Middle frontal gyrus (tissue), 1 donor: ENCODE measurements at regions not wholly inside any gene's neighbourhood (a gene's known extent, or its start where the extent isn't known, plus 50 kb on each side); places are given as distances from the start of the nearest gene placed in this dataset.

Experiments used
- DNase-seq: peaks from one replicate; pipeline ENCODE4 v3.0.0-alpha.2; 2015; ENCODE audit warnings: low spot score; ENCODE audit errors: extremely low spot score

DNA sequence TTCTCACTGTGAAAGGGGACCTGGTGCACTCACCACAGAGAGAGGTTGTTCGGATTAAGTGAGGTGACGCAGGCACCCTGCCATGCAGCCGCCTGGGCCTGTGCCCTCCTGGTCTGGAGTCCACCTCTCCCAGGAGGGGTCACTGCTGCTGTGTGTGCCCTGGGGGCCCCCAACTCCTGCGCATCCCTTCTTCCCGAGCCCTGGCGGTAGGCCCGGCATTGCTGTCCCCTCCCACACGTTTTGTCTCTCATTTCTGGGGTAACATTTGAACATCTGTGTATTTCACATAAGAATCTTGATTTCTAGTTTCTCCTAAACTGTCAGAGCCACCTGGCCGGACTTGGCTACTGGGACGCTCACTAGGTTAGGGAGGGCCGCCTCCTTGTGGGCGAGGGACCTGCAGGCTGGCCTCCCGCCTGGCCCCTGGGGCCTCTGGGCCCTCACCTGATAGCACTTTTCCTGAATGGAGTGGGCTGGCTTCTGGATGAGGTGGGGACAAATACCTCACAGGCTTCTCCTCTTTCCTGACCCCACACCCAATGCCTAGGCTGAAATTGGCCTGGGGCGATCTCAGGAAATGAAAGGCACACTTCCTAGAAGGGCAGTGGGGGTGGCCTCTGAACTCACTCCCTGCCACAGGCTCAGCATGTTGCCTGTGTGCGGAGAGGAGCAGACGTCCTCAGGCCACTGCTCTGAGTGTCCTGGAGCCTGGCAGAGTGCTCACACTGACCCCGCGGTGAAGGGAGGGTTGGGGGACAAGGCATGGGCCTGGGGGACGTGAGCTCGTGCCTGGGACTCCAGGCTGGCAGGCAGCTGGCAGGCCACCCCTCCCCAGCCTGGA is 104.2 kb upstream of the PRR23E start:
- DNase-seq = no peak

GRCh38 chr3:127089486-127090145 is 103.3 kb upstream of the PRR23E start:
- DNase-seq = no peak

- DNase-seq = no peak
Observed at GRCh38 chr3:127090218-127091160, 102.4 kb upstream of the PRR23E start.

- DNase-seq = no peak
Observed at GRCh38 chr3:127091376-127091775, 101.6 kb upstream of the PRR23E start.

GRCh38 chr3:127092368-127092767 is 100.6 kb upstream of the PRR23E start:
- DNase-seq = no peak

- DNase-seq = no peak
Observed at GRCh38 chr3:127092776-127093175, 100.2 kb upstream of the PRR23E start.

DNA sequence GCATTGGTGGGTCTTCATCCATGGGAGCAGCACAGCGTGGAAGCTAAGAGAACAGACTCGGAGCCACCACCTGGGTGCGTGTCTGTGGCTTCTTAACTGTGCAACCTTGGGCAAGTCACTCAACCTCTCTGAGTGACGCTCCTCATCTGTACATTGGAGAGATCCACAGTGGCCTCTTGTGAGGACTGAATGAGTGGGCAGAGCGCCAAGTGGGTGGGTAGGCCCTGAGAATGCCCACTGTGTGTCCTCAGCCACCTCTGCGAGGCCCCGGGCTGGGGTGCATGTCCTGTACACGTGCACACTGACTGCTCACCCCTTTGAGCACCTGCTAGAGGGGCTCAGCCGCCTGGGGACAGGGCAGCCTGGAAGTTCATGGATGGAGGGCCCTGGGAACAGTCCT is 99.6 kb upstream of the PRR23E start:
- no peak for DNase-seq

DNA sequence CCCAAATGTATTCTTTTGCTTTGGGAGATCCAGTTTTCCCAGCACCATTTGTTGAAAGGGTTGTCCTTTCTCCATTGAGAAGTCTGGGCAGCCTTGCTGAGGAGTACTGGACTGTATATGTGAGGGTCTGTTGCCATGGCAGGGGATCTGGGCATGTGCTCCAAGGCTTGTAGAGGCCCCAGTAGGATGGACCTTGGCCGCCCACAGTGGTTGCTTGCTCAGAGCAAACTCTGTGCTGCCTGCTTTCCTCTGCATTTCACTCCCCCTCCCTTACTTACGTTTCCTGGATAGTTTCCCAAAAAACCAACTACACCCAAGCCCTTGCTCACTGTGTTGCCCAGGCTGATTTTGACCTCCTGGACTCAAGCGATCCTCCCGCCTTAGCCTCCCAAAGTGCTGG is 97.2 kb upstream of the PRR23E start:
- no peak for DNase-seq

DNA sequence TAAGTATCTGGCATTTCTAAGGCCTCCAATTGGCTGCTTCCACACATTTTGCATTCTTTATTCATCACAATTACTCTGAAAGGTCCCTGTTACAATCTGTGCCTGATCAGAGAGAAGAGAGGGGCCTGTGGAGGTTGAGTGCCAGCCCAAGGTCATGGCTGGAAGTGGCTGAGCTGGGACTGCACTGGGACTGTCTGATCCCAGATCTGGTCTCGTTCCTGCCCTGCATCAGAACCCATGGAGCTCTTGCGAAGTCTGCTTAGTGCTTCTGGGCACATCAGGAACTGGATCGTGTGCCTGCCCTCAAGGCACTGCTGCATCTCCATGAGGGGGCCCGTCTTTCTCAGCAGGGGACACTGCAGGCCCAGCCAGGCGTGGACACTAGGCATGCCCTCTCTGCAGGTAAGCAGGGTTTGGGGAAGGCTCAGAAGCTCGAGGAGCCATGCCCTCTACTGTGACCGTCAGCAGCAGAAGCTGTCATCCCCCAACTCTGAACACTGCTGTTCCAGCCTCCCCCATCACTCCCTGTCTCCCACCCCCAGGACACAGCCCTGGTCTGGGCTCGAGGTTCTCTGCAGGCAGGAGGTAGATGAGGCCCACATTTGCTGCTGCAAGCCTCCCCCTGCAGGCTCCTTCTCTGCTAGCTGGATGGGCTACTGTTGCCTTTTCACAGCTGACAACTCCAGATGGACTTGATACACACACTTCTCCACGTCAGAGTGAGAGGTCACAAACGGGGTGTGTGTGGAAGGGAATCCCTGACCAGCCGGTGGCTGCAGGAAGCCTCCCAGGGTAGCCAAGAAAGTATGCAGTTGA is 96.5 kb upstream of the PRR23E start:
- DNase-seq = no peak

DNA sequence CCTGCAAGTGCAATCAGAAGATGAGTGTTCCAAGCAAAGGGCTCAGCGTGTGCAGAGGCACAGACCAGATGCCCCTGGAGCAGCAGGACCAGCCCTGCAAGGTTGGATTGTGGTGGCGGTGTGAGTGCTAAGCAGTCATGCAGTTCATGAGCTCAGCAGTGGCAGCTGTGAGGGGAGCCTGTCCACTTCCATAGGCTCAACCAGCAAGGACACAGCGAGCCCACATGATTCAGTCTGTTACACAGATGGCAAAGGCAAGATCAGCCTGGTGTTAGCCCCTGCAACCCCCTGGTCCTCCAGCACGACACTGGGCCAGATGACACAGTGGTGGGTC is 95.9 kb upstream of the PRR23E start:
- DNase-seq = no peak

- DNase-seq = no peak
Observed at GRCh38 chr3:127097481-127097880, 95.5 kb upstream of the PRR23E start.

- DNase-seq = no peak
Observed at GRCh38 chr3:127099982-127100381, 92.9 kb upstream of the PRR23E start.

GRCh38 chr3:127100459-127101410 is 92.2 kb upstream of the PRR23E start:
- DNase-seq = no peak

DNA sequence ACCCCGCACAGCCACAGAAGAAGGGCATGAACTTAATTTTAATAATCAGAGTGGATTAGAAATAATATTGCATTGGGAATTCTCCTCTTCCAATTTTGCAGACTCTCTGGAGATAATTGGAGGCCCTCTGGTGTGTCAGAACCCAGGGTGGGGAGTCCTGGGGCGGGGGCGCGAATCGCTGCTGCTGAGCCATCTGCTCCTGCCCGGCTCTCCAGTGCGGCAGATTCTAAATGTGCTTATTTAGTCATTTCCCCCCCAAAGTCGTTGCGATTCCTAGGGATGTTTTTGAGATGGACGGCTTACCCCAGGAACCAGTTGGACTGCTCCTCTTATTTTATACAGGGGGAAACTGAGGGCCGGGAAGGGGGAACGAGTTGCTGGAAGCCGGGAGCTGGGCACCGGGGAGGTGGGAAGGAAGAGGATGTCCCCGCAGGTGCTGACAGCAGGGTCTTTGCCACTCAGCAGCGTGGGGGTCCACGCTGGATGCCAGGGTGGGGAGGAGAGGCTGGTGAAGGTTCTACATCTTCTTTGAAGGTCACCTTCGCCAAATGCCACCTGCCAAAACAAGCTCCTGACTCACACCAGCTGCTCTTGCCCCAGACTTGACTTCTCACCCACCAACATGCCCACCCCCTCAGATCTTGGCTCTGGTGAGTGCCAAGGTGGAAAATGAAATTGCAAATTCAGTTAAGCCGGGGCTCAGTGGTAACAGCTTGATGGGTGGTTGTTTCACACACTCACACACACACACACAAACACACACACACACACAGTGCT is 91.3 kb upstream of the PRR23E start:
- DNase-seq = no peak

- no peak for DNase-seq
Observed at GRCh38 chr3:127102188-127102520, 90.8 kb upstream of the PRR23E start.

DNA sequence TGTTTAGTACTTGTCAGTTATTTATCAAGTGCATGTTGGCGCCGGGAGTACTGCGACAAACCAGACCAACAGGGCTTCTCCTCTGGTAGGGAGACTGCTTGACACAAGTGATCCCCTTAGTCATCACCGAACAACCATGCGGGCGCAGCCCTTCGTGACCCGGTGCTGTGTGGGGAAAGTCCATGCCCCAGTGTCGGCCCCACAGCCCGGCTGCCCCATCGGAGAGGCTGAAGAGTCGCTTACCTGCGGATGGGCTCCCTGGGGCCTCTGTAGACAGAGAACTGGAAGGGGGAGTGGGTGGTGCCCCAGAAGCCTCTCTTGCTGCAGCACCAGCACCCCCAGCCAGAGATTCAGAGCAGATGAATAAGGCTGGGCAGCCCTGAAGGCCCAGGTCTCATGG is 90.3 kb upstream of the PRR23E start:
- DNase-seq = no peak

DNA sequence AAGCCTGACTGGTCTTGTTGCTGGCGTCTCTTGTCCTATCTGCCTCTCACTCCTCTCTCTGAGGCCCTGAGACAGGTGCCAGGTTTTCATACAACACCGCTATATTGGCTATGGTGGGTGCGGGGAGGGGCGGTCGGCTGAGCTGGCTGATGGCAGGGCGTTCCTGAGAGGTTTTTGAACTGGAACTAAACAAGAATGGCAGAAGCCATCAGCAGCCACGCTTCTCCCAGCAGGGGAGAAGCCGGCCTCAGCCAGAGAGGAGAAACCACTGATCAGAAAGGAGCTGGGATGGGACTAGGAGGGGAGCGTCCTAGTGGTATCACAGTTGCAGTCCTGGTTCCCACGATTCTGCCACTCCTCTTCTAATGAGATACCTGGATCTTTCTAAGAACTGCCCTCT is 89.9 kb upstream of the PRR23E start:
- no peak for DNase-seq

GRCh38 chr3:127104586-127104985 is 88.3 kb upstream of the PRR23E start:
- DNase-seq = no peak

GRCh38 chr3:127105587-127105986 is 87.3 kb upstream of the PRR23E start:
- DNase-seq = no peak
